HL-60 (cell line): ENCODE measurements at regions not wholly inside any gene's neighbourhood (a gene's known extent, or its start where the extent isn't known, plus 50 kb on each side); places are given as distances from the start of the nearest gene placed in this dataset.

Source experiments
- DNase-seq, 2 experiments: peaks; one replicate each; pipeline ENCODE4 v3.0.0-alpha.2; 2010 to 2020; ENCODE audit warnings: low read depth in 1 of 2, low spot score in 1 of 2
- H3K27ac ChIP-seq: fragments of 250-450 bp; sonication (Bioruptor Pico); replicated peaks from 2 replicates; pipeline ENCODE4 v1.5.1; 2020; ENCODE audit warnings: mild to moderate bottlenecking, moderate library complexity
- H3K27me3 ChIP-seq: fragments of 250-450 bp; sonication (Bioruptor Pico); 2 replicates; pipeline ENCODE4 v1.5.1; 2021; ENCODE audit warnings: mild to moderate bottlenecking, moderate library complexity; ENCODE audit not compliant: insufficient read depth, poor library complexity, severe bottlenecking
- H3K4me3 ChIP-seq: replicated peaks from 2 replicates; pipeline ENCODE4 v1.5.1; 2011; ENCODE audit warnings: mild to moderate bottlenecking, control low read depth, low read length; ENCODE audit not compliant: insufficient read depth
- GABPA ChIP-seq: IDR thresholded peaks from 2 replicates; pipeline ENCODE4 v1.6.1; 2012; ENCODE audit warnings: low read depth
- POLR2AphosphoS5 ChIP-seq: IDR thresholded peaks from 2 replicates; pipeline ENCODE4 v1.6.1; 2012; ENCODE audit warnings: low read depth
- SPI1 ChIP-seq: IDR thresholded peaks from 2 replicates; pipeline ENCODE4 v1.6.1; 2012; ENCODE audit warnings: low read depth, mild to moderate bottlenecking, borderline replicate concordance
- TF ChIP-seq, protein P1 (sequence below): IDR thresholded peaks from one replicate; pipeline ENCODE4 v1.5.1; 2011; ENCODE audit warnings: low read length, control low read depth, inconsistent platforms; ENCODE audit not compliant: insufficient read depth
- TF ChIP-seq, protein P2 (sequence below): IDR thresholded peaks from 2 replicates; pipeline ENCODE4 v1.6.1; 2012; ENCODE audit warnings: low read depth; ENCODE audit not compliant: insufficient replicate concordance

DNA sequence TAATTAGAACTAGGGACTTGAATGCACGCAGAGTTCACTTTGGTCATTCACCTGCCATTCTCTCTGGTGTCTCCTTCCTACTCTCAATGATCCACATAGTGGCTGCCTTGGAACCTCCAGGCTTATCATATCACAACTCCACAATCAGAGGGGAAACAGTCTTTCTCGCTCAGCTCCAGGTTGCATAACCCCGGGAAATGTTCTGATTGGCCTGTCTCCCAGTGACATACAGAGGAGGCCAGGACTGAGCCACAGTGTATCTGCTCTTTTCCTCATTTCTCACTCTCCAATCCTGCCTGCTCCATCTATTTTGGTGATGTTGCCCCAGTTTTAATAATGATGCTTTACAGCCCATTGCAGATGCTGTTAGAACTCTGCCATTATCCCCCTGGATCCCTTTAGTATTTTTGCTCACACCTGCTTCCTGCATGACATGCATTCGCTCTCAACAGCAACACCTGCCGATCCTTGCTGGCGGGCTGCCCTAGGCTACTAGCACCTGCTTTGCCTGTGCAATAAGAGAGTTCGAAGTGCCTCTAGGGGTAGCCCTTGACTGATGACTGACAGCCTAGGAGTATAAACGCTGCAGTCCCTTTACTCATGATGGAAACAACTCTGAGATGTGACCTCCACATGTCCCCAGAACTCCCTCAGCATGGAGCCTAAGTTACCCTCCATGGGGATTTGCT lies 211.3 kb upstream of the RPS6KA3 start:
- no peak for TF ChIP-seq POLR2AphosphoS5
- TF ChIP-seq, protein P1, sequence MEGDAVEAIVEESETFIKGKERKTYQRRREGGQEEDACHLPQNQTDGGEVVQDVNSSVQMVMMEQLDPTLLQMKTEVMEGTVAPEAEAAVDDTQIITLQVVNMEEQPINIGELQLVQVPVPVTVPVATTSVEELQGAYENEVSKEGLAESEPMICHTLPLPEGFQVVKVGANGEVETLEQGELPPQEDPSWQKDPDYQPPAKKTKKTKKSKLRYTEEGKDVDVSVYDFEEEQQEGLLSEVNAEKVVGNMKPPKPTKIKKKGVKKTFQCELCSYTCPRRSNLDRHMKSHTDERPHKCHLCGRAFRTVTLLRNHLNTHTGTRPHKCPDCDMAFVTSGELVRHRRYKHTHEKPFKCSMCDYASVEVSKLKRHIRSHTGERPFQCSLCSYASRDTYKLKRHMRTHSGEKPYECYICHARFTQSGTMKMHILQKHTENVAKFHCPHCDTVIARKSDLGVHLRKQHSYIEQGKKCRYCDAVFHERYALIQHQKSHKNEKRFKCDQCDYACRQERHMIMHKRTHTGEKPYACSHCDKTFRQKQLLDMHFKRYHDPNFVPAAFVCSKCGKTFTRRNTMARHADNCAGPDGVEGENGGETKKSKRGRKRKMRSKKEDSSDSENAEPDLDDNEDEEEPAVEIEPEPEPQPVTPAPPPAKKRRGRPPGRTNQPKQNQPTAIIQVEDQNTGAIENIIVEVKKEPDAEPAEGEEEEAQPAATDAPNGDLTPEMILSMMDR: no peak
- no peak overlapping the region for H3K27ac ChIP-seq
- H3K27me3 ChIP-seq: peaks cover 2% of the 10 kb centered on the region
- DNase-seq: no peak
- H3K4me3 ChIP-seq: no peak overlapping the region

DNA sequence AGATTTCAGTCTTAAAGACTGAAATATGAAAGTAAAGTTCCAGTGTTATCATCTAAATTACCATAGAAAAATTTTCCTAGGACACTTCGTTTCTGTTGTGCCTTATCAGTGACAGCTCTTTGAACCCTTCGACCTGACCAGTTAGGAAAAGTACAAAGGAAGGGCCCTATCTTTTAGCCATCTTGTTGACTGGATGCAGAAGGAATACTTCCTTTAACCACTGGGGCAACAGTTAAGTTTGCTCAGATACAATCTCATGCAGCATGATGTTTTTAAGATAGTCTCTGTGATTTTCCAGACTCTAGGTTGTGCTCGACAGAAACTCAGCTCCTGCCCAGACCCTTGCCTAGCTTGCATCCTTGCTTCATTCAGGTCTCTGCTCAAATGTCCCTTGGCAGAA lies 210.5 kb upstream of the RPS6KA3 start:
- TF ChIP-seq, protein P2, sequence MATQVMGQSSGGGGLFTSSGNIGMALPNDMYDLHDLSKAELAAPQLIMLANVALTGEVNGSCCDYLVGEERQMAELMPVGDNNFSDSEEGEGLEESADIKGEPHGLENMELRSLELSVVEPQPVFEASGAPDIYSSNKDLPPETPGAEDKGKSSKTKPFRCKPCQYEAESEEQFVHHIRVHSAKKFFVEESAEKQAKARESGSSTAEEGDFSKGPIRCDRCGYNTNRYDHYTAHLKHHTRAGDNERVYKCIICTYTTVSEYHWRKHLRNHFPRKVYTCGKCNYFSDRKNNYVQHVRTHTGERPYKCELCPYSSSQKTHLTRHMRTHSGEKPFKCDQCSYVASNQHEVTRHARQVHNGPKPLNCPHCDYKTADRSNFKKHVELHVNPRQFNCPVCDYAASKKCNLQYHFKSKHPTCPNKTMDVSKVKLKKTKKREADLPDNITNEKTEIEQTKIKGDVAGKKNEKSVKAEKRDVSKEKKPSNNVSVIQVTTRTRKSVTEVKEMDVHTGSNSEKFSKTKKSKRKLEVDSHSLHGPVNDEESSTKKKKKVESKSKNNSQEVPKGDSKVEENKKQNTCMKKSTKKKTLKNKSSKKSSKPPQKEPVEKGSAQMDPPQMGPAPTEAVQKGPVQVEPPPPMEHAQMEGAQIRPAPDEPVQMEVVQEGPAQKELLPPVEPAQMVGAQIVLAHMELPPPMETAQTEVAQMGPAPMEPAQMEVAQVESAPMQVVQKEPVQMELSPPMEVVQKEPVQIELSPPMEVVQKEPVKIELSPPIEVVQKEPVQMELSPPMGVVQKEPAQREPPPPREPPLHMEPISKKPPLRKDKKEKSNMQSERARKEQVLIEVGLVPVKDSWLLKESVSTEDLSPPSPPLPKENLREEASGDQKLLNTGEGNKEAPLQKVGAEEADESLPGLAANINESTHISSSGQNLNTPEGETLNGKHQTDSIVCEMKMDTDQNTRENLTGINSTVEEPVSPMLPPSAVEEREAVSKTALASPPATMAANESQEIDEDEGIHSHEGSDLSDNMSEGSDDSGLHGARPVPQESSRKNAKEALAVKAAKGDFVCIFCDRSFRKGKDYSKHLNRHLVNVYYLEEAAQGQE: no peak
- TF ChIP-seq GABPA (no peak), SPI1 (no peak), POLR2AphosphoS5 (no peak)
- TF ChIP-seq, protein P1: no peak
- no peak for DNase-seq
- Histone ChIP-seq H3K4me3 (no peak overlapping the region), H3K27ac (no peak overlapping the region), H3K27me3 (peaks cover 2% of the 10 kb centered on the region)

DNA sequence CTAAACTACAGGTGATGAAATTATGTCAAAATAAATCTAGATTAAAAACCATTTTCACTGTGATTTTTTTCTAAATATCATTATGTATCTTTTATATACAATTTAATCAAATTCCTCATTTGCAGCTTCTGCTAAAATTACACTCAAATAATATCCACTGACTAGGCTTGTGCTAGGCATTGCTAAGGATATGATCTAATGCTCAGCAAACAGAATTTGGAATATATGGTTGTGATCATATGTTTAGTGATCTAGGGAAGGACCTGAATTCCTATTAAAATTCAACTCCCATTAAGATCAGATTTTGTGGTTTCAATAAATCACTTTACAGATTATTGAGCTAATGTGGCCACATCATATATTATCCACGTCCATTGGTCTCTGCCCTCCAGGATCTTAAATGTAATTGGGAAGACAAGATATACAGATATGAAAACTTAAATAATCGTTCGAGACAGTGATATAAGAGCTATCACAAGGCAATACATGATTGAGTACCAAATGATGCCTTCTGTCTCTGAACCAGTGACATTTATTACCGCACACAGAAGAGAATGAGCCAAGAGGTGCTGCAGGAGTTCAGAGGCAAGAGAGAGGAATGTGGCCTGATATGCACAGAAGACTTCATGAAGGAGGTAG lies 206.0 kb upstream of the RPS6KA3 start:
- H3K27ac ChIP-seq: no peak overlapping the region
- TF ChIP-seq, protein P1: no peak
- TF ChIP-seq POLR2AphosphoS5 (no peak), GABPA (no peak), SPI1 (no peak)
- TF ChIP-seq, protein P2: no peak
- no peak overlapping the region for H3K4me3 ChIP-seq
- no peaks in the 10 kb centered on the region for H3K27me3 ChIP-seq
- no peak for DNase-seq

DNA sequence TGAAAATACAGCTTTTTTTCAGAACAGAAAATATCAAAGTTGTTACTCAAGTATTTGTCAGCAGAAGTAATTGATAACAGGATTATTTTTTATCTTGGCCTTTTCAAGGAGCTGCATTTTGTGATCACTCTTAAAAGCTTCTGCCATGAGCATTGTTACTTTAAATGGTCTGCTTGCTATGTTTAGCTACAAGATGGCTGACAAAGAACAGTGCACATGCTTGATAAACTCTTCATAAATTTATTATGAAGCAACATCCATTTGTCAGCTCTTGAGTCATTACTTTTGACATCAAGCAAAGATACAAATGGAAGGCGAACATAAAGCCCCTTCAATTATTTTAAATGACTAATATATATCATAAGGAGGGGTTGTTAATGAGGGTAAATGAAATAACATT lies 205.4 kb upstream of the RPS6KA3 start:
- TF ChIP-seq, protein P2: no peak
- TF ChIP-seq, protein P1: no peak
- TF ChIP-seq POLR2AphosphoS5: no peak
- no peak for TF ChIP-seq GABPA
- TF ChIP-seq SPI1: no peak
- Histone ChIP-seq H3K27ac (no peak overlapping the region), H3K27me3 (no peaks in the 10 kb centered on the region), H3K4me3 (no peak overlapping the region)
- no peak for DNase-seq
